GM19324 (cell line): ENCODE measurements at regions not wholly inside any gene's neighbourhood (a gene's known extent, or its start where the extent isn't known, plus 50 kb on each side); places are given as distances from the start of the nearest gene placed in this dataset.
"Not testable (repeated sequence)": the region's sequence is repeated elsewhere in the genome, so short reads cannot be mapped to it uniquely, and the experiment has no call there.

Experiments
- ATAC-seq: cut with Tn5 transposase; IDR thresholded peaks from one replicate; pipeline ENCODE4 v1.9.1; 2021; ENCODE audit warnings: mild to moderate bottlenecking, moderate library complexity; ENCODE audit not compliant: unreplicated experiment, low FRiP score

- no peak for ATAC-seq
These were observed 390.3 kb upstream of the PCDH15 start for GRCh38 chr10:55191236-55191860.

- no peak for ATAC-seq
These were observed 383.0 kb upstream of the PCDH15 start for GRCh38 chr10:55183993-55184392.

- ATAC-seq, result no peak
These were observed 379.3 kb upstream of the PCDH15 start for GRCh38 chr10:55180357-55180756.

- no peak for ATAC-seq
These were observed 373.4 kb upstream of the PCDH15 start for GRCh38 chr10:55174419-55174818.

- no peak for ATAC-seq
These were observed 368.5 kb upstream of the PCDH15 start for GRCh38 chr10:55169493-55169892.

GRCh38 chr10:55168343-55168742 lies 367.3 kb upstream of the PCDH15 start:
- no peak for ATAC-seq

GRCh38 chr10:55163388-55163979 lies 362.5 kb upstream of the PCDH15 start:
- no peak for ATAC-seq

- not testable (repeated sequence) for ATAC-seq
These were observed 361.3 kb upstream of the PCDH15 start for GRCh38 chr10:55162321-55162720.

GRCh38 chr10:55160655-55161283 lies 359.7 kb upstream of the PCDH15 start:
- ATAC-seq, result no peak

- no peak for ATAC-seq
These were observed 357.6 kb upstream of the PCDH15 start for GRCh38 chr10:55158633-55159032.

- ATAC-seq, result no peak
These were observed 345.0 kb upstream of the PCDH15 start for GRCh38 chr10:55146032-55146431.

GRCh38 chr10:55144001-55144400 lies 343.0 kb upstream of the PCDH15 start:
- no peak for ATAC-seq

- no peak for ATAC-seq
These were observed 340.9 kb upstream of the PCDH15 start for GRCh38 chr10:55141892-55142291.

GRCh38 chr10:55137063-55137462 lies 336.0 kb upstream of the PCDH15 start:
- no peak for ATAC-seq

GRCh38 chr10:55104738-55105137 lies 303.7 kb upstream of the PCDH15 start:
- no peak for ATAC-seq

GRCh38 chr10:55098452-55098851 lies 297.4 kb upstream of the PCDH15 start:
- ATAC-seq, result no peak

GRCh38 chr10:55091691-55092328 lies 290.8 kb upstream of the PCDH15 start:
- no peak for ATAC-seq

GRCh38 chr10:55078121-55078520 lies 277.1 kb upstream of the PCDH15 start:
- no peak for ATAC-seq

- ATAC-seq, result no peak
These were observed 264.2 kb upstream of the PCDH15 start for GRCh38 chr10:55065185-55065584.

GRCh38 chr10:55063811-55064210 lies 262.8 kb upstream of the PCDH15 start:
- ATAC-seq, result no peak

- no peak for ATAC-seq
These were observed 261.3 kb upstream of the PCDH15 start for GRCh38 chr10:55062349-55062748.

- ATAC-seq, result no peak
These were observed 257.8 kb upstream of the PCDH15 start for GRCh38 chr10:55058800-55059199.
